ENCODE measurements at regions not wholly inside any gene's neighbourhood (a gene's known extent, or its start where the extent isn't known, plus 50 kb on each side); places are given as distances from the start of the nearest gene placed in this dataset.

DNA sequence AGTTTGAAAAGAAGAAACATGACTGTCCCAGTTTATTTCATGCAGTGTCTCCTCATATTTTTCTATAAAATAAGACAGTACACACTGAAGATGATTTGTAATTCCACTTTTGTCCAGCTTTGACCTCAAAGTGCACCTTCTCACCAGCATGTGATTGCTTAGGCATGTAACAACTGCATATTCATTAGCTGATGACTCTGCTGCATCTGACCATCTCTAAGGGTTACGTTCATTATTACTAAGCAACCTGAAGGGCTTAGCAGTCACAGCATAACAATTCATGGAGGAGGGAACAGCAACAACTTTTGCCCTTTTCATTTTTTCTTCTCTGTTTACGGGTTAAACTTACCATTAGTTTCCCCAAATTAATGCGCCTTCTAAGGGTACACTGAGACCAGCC lies 330.6 kb upstream of the PIK3C3 start:
- DNase-seq (no peak), ATAC-seq (ENCODE audit: low FRiP score in 2 of 2) (no peak)
- H3K9me3 ChIP-seq: no peaks in the 10 kb centered on the region
- WGBS, 2 donors: 74 to 82% methylated on average over 3 of the region's 3 CpGs
- no peaks in the 10 kb centered on the region for H3K36me3 ChIP-seq
- no peaks in the 10 kb centered on the region for H3K27me3 ChIP-seq
- H3K4me3 ChIP-seq: no peak overlapping the region
- no peaks in the 10 kb centered on the region for H3K4me1 ChIP-seq
- H3K27ac ChIP-seq: no peak overlapping the region
- TF ChIP-seq POLR2AphosphoS5 (IDR thresholded peaks at IDR 0.05) (no peak), POLR2A (IDR thresholded peaks at IDR 0.05) (no peak), EP300 (IDR thresholded peaks at IDR 0.05) (no peak)
- TF ChIP-seq, protein P1, sequence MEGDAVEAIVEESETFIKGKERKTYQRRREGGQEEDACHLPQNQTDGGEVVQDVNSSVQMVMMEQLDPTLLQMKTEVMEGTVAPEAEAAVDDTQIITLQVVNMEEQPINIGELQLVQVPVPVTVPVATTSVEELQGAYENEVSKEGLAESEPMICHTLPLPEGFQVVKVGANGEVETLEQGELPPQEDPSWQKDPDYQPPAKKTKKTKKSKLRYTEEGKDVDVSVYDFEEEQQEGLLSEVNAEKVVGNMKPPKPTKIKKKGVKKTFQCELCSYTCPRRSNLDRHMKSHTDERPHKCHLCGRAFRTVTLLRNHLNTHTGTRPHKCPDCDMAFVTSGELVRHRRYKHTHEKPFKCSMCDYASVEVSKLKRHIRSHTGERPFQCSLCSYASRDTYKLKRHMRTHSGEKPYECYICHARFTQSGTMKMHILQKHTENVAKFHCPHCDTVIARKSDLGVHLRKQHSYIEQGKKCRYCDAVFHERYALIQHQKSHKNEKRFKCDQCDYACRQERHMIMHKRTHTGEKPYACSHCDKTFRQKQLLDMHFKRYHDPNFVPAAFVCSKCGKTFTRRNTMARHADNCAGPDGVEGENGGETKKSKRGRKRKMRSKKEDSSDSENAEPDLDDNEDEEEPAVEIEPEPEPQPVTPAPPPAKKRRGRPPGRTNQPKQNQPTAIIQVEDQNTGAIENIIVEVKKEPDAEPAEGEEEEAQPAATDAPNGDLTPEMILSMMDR (IDR thresholded peaks at IDR 0.05): no peak

DNA sequence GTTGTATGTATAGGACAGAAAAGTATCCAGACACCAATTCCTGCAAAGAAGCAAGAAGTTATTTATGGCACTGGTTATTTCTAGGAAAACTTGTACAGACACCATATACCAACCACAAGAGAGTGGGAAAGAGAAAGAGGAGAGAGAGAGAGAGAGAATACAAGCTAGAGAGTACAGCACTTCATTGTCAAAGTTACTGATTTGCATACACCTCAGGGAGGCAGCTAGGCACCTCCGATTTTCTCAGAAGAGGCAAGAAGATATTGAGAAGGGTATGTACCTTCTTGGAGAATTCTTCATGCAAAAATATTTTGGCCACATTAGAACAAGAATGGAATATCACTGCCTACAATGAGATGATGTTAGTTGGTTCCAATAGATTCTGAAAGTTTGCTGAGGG lies 333.9 kb upstream of the PIK3C3 start:
- Histone ChIP-seq H3K27me3 (no peaks in the 10 kb centered on the region), H3K27ac (no peak overlapping the region), H3K9me3 (no peaks in the 10 kb centered on the region), H3K36me3 (no peaks in the 10 kb centered on the region), H3K4me3 (no peak overlapping the region), H3K4me1 (no peaks in the 10 kb centered on the region)
- WGBS, 2 donors: 61 to 78% methylated on average over 1 of the region's 1 CpG
- no peak for TF ChIP-seq EP300 (IDR thresholded peaks at IDR 0.05)
- no peak for TF ChIP-seq POLR2AphosphoS5 (IDR thresholded peaks at IDR 0.05)
- TF ChIP-seq, protein P1 (IDR thresholded peaks at IDR 0.05): no peak
- TF ChIP-seq POLR2A (IDR thresholded peaks at IDR 0.05): no peak
- DNase-seq (no peak), ATAC-seq (ENCODE audit: low FRiP score in 2 of 2) (no peak)

DNA sequence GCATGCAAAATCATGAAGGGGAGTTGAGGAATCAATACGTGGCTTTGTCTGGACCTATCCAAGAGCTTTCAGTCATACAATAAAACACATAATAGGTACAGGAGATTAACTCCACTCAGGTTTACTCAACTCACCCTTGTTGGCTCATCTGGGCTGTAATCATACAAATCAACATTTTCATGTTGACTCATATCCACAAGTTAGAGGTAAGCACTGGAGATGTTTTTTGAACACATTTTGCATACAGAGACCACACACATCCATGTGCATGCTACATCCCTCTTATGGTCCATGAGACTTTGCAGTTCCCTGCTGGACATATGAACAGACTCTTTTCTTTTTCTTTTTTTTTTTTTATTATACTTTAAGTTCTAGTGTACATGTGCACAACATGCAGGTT lies 336.9 kb upstream of the PIK3C3 start:
- Histone ChIP-seq H3K4me1 (no peaks in the 10 kb centered on the region), H3K9me3 (no peaks in the 10 kb centered on the region), H3K36me3 (no peaks in the 10 kb centered on the region), H3K27me3 (no peaks in the 10 kb centered on the region), H3K27ac (no peak overlapping the region), H3K4me3 (no peak overlapping the region)
- 81 to 85% methylated on average over 1 of the region's 1 CpG for WGBS, 2 donors
- no peak for DNase-seq
- ATAC-seq (ENCODE audit: low FRiP score in 2 of 2): no peak
- TF ChIP-seq POLR2AphosphoS5 (IDR thresholded peaks at IDR 0.05) (no peak), POLR2A (IDR thresholded peaks at IDR 0.05) (no peak), EP300 (IDR thresholded peaks at IDR 0.05) (no peak)
- TF ChIP-seq, protein P1 (IDR thresholded peaks at IDR 0.05): no peak

DNA sequence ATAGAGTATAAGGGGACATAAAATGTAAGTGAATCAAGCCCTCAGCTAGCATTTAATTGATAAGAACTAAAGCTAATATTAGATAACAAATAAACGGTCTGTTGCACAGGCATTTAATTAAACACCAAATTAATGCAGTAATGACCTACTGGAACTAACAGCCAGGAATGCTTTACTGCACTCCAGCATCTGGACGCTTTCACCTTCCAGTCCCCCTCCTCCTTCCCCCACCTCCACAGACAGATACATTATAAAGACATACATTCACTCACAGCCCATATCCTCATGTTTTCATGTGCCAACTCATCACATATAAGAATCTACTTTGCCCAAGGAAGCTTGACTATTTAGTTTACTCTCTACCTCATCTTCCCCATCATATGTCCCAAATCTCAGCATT lies 337.4 kb upstream of the PIK3C3 start:
- H3K4me3 ChIP-seq: no peak overlapping the region
- DNase-seq (no peak), ATAC-seq (ENCODE audit: low FRiP score in 2 of 2) (no peak)
- H3K36me3 ChIP-seq: no peaks in the 10 kb centered on the region
- 66 to 68% methylated on average over 2 of the region's 2 CpGs for WGBS, 2 donors
- TF ChIP-seq POLR2AphosphoS5 (IDR thresholded peaks at IDR 0.05): no peak
- TF ChIP-seq, protein P1 (IDR thresholded peaks at IDR 0.05): no peak
- TF ChIP-seq POLR2A (IDR thresholded peaks at IDR 0.05): no peak
- TF ChIP-seq EP300 (IDR thresholded peaks at IDR 0.05): no peak
- H3K27me3 ChIP-seq: no peaks in the 10 kb centered on the region
- no peak overlapping the region for H3K27ac ChIP-seq
- no peaks in the 10 kb centered on the region for H3K9me3 ChIP-seq
- no peaks in the 10 kb centered on the region for H3K4me1 ChIP-seq

DNA sequence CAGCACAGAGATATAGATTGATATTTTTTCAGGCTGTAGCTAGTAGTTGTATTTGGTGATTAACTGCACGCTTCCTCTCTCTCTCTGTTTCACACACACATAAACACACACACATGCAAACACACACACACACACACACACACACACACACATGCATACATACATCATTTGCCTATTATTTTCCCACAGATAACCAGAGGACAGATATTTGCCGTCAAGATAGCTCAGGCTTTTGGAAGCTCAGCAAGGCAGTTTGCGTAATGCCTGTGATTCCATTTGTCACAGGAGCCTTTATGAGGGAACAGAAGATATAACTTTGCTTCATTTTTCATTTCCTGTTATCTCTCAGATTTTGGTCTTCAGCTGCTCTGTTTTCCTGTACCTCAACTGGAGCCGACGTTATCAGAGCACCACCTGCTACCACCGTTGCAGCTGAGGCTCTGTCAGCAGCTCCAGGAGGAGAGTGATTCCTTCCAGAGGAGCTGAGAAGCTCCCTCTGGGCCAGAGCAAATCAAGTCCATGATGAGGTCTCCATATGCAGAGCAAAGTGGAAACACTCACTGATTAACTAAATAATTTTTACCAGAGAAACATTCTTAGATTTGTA lies 341.9 kb upstream of the PIK3C3 start:
- Histone ChIP-seq H3K4me3 (no peak overlapping the region), H3K4me1 (no peaks in the 10 kb centered on the region), H3K27ac (no peak overlapping the region), H3K36me3 (no peaks in the 10 kb centered on the region), H3K27me3 (no peaks in the 10 kb centered on the region), H3K9me3 (no peaks in the 10 kb centered on the region)
- TF ChIP-seq POLR2AphosphoS5 (IDR thresholded peaks at IDR 0.05) (no peak), EP300 (IDR thresholded peaks at IDR 0.05) (no peak)
- DNase-seq: no peak
- 63 to 70% methylated on average over 6 of the region's 6 CpGs for whole genome bisulfite sequencing, 2 donors
- ATAC-seq (ENCODE audit: low FRiP score in 2 of 2): no peak
